Liver (tissue), 8 donors: ENCODE measurements at regions not wholly inside any gene's neighbourhood (a gene's known extent, or its start where the extent isn't known, plus 50 kb on each side); places are given as distances from the start of the nearest gene placed in this dataset.

Source experiments
- DNase-seq: peaks from one replicate; pipeline ENCODE4 v3.0.0-alpha.2; 2017; ENCODE audit warnings: low spot score
- H3K27ac ChIP-seq, 2 donors: one replicate each; pipeline ENCODE4 v1.7.0; 2013; ENCODE audit warnings: inconsistent platforms in 2 of 2, low read length in 2 of 2, control low read depth in 1 of 2, low read depth in 1 of 2, mild to moderate bottlenecking in 1 of 2
- H3K27me3 ChIP-seq, 4 donors: one replicate each; pipeline versions ENCODE4 v1.6.1 to v1.7.0; 2013; ENCODE audit warnings: low read length in 3 of 4, inconsistent platforms in 1 of 4, mild to moderate bottlenecking in 1 of 4, moderate library complexity in 1 of 4; ENCODE audit not compliant: control insufficient read depth in 4 of 4, insufficient read depth in 4 of 4
- H3K36me3 ChIP-seq, 4 donors: one replicate each; pipeline versions ENCODE4 v1.6.1 to v1.7.0; 2013; ENCODE audit warnings: low read length in 3 of 4, mild to moderate bottlenecking in 3 of 4, low read depth in 1 of 4, moderate library complexity in 1 of 4; ENCODE audit not compliant: control insufficient read depth in 4 of 4, insufficient read depth in 3 of 4
- H3K4me1 ChIP-seq, 4 donors: one replicate each; pipeline versions ENCODE4 v1.6.1 to v1.7.0; 2013; ENCODE audit warnings: low read length in 3 of 4, mild to moderate bottlenecking in 3 of 4, moderate library complexity in 1 of 4; ENCODE audit not compliant: control insufficient read depth in 4 of 4, insufficient read depth in 4 of 4
- H3K4me3 ChIP-seq, 3 donors: one replicate each; pipeline versions ENCODE4 v1.6.1 to v1.7.0; 2013; ENCODE audit warnings: low read length in 3 of 3, control low read depth in 1 of 3, low read depth in 1 of 3, mild to moderate bottlenecking in 1 of 3
- H3K9ac ChIP-seq, 2 donors: one replicate each; pipeline ENCODE4 v1.7.0; 2013; ENCODE audit warnings: low read length in 2 of 2, mild to moderate bottlenecking in 2 of 2, moderate library complexity in 2 of 2, control low read depth in 1 of 2, low read depth in 1 of 2
- H3K9me3 ChIP-seq, 4 donors: one replicate each; pipeline versions ENCODE4 v1.6.1 to v1.7.0; 2013; ENCODE audit warnings: low read length in 3 of 4; ENCODE audit not compliant: control insufficient read depth in 4 of 4
- EGR1 ChIP-seq, 2 donors: IDR thresholded peaks; 2 replicates each; pipeline ENCODE4 v1.6.1; 2016 to 2018; ENCODE audit warnings: antibody characterized with exemption in 2 of 2, low read depth in 2 of 2
- FOXA1 ChIP-seq: IDR thresholded peaks from 2 replicates; pipeline ENCODE4 v1.6.1; 2016; ENCODE audit warnings: antibody characterized with exemption
- FOXA2 ChIP-seq: IDR thresholded peaks from 2 replicates; pipeline ENCODE4 v1.6.1; 2016; ENCODE audit warnings: antibody characterized with exemption
- GABPA ChIP-seq, 2 donors: IDR thresholded peaks in 1 of 2; conservative IDR thresholded peaks in 1 of 2; 2 replicates each; pipeline ENCODE4 v1.6.1; 2016; ENCODE audit warnings: antibody characterized with exemption in 2 of 2, mild to moderate bottlenecking in 1 of 2, moderate library complexity in 1 of 2
- HNF4A ChIP-seq, 2 donors: conservative IDR thresholded peaks; 2 replicates each; pipeline ENCODE4 v1.6.1; 2016; ENCODE audit warnings: antibody characterized with exemption in 2 of 2, mild to moderate bottlenecking in 2 of 2
- HNF4G ChIP-seq: IDR thresholded peaks from 2 replicates; pipeline ENCODE4 v1.6.1; 2016; ENCODE audit warnings: antibody characterized with exemption
- NR2F2 ChIP-seq: IDR thresholded peaks from 2 replicates; pipeline ENCODE4 v1.6.1; 2016; ENCODE audit warnings: antibody characterized with exemption
- RXRA ChIP-seq, 2 donors: IDR thresholded peaks; 2 replicates each; pipeline ENCODE4 v1.6.1; 2017 to 2018; ENCODE audit warnings: antibody characterized with exemption in 2 of 2, mild to moderate bottlenecking in 1 of 2
- TAF1 ChIP-seq: conservative IDR thresholded peaks from 2 replicates; pipeline ENCODE4 v1.6.1; 2016; ENCODE audit warnings: antibody characterized with exemption, mild to moderate bottlenecking
- ZBTB33 ChIP-seq: IDR thresholded peaks from 2 replicates; pipeline ENCODE4 v1.6.1; 2016; ENCODE audit warnings: antibody characterized with exemption
- WGBS: extraction: QIAGEN DNeasy Blood & Tissue Kit; methylation state at CpG from one replicate; pipeline ENCODE4 v1.1.7; 2013; 5-methylcytosine and 5-hydroxymethylcytosine counted together
- TF ChIP-seq, protein P1 (sequence below): IDR thresholded peaks from 2 replicates; pipeline ENCODE4 v1.6.1; 2016; ENCODE audit warnings: antibody characterized with exemption, mild to moderate bottlenecking
- TF ChIP-seq, protein P2 (sequence below): fragments of 150-350 bp; IDR thresholded peaks from 2 replicates; pipeline ENCODE4 v1.5.1; 2017; ENCODE audit warnings: improper control_type of control experiment, low read depth, low read length; ENCODE audit not compliant: missing input control
- donor health status: healthy.
- donor health status: healthy.
- donor health status: healthy.
- donor health status: healthy.
- donor health status: healthy.

DNA sequence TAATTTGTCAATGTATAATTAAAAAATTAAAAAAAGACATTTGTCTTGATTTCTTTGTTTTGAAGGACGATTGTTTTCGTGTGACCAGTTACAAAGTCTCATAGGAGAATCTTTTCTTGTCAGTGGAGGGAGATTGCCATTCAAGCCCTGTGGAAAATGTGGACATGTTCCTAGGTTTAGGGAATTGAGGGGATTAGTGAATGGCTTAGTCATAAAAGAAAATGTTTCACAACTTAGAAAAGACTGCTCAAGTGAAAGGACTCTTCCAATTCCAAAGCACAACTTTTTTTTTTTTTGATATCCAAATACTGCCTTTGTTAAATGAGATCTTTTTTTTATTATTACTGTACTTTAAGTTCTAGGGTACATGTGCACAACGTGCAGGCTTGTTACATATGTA is 140.7 kb upstream of the HABP2 start:
- Histone ChIP-seq H3K36me3 (no peaks in the 10 kb centered on the region), H3K4me3 (no peak overlapping the region), H3K4me1 (no peaks in the 10 kb centered on the region), H3K27me3 (no peaks in the 10 kb centered on the region), H3K9me3 (no peaks in the 10 kb centered on the region), H3K27ac (no peak overlapping the region), H3K9ac (no peak overlapping the region)
- 87% methylated on average over 3 of the region's 3 CpGs for WGBS
- no peak for DNase-seq
- no peak for TF ChIP-seq HNF4G
- TF ChIP-seq RXRA (IDR thresholded peaks at IDR 0.05): no peak
- TF ChIP-seq NR2F2: no peak
- no peak for TF ChIP-seq FOXA2
- TF ChIP-seq, protein P1, sequence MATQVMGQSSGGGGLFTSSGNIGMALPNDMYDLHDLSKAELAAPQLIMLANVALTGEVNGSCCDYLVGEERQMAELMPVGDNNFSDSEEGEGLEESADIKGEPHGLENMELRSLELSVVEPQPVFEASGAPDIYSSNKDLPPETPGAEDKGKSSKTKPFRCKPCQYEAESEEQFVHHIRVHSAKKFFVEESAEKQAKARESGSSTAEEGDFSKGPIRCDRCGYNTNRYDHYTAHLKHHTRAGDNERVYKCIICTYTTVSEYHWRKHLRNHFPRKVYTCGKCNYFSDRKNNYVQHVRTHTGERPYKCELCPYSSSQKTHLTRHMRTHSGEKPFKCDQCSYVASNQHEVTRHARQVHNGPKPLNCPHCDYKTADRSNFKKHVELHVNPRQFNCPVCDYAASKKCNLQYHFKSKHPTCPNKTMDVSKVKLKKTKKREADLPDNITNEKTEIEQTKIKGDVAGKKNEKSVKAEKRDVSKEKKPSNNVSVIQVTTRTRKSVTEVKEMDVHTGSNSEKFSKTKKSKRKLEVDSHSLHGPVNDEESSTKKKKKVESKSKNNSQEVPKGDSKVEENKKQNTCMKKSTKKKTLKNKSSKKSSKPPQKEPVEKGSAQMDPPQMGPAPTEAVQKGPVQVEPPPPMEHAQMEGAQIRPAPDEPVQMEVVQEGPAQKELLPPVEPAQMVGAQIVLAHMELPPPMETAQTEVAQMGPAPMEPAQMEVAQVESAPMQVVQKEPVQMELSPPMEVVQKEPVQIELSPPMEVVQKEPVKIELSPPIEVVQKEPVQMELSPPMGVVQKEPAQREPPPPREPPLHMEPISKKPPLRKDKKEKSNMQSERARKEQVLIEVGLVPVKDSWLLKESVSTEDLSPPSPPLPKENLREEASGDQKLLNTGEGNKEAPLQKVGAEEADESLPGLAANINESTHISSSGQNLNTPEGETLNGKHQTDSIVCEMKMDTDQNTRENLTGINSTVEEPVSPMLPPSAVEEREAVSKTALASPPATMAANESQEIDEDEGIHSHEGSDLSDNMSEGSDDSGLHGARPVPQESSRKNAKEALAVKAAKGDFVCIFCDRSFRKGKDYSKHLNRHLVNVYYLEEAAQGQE: no peak
- TF ChIP-seq TAF1: no peak
- no peak for TF ChIP-seq HNF4A (conservative IDR thresholded peaks at IDR 0.05)
- TF ChIP-seq FOXA1: no peak
- TF ChIP-seq, protein P2, sequence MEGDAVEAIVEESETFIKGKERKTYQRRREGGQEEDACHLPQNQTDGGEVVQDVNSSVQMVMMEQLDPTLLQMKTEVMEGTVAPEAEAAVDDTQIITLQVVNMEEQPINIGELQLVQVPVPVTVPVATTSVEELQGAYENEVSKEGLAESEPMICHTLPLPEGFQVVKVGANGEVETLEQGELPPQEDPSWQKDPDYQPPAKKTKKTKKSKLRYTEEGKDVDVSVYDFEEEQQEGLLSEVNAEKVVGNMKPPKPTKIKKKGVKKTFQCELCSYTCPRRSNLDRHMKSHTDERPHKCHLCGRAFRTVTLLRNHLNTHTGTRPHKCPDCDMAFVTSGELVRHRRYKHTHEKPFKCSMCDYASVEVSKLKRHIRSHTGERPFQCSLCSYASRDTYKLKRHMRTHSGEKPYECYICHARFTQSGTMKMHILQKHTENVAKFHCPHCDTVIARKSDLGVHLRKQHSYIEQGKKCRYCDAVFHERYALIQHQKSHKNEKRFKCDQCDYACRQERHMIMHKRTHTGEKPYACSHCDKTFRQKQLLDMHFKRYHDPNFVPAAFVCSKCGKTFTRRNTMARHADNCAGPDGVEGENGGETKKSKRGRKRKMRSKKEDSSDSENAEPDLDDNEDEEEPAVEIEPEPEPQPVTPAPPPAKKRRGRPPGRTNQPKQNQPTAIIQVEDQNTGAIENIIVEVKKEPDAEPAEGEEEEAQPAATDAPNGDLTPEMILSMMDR: no peak
- TF ChIP-seq ZBTB33: no peak

DNA sequence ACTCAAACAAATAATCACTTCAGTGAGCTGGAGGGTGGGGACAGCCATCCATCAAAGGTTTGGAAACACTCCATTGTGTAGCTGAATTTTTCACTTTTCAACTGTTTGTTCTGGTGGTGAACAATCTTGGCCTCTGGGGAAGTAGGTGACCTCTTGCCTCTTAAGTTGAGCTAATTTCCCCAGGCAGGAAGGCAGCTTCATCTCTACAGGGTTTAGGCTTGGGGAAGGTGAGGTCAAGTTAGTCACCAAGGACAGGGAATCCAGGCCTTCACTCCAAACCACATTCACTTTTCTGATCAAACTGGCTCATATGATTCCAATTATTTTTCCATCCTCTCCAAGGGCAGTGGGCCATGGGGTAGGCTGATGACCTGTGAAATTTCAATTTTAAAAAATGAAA is 138.3 kb upstream of the HABP2 start:
- Histone ChIP-seq H3K36me3 (no peaks in the 10 kb centered on the region), H3K27ac (no peak overlapping the region), H3K9me3 (peaks cover 0 to 2% (median under 1%) of the 10 kb centered on the region in 4 donors), H3K27me3 (no peaks in the 10 kb centered on the region), H3K9ac (no peak overlapping the region), H3K4me1 (no peaks in the 10 kb centered on the region), H3K4me3 (no peak overlapping the region)
- TF ChIP-seq FOXA1 (no peak), HNF4G (no peak), ZBTB33 (no peak), EGR1 (IDR thresholded peaks at IDR 0.05; ENCODE audit: low read depth in 2 of 2) (no peak), GABPA (IDR thresholded peaks at IDR 0.05 in 1 of 2, conservative IDR thresholded peaks at IDR 0.05 in 1 of 2) (no peak)
- no peak for DNase-seq
